Endothelial cell (in vitro differentiated cells): ENCODE measurements at regions not wholly inside any gene's neighbourhood (a gene's known extent, or its start where the extent isn't known, plus 50 kb on each side); places are given as distances from the start of the nearest gene placed in this dataset.
A peak's percentile ranks its signal among the peaks of the same experiment; 100 is the strongest.

Experiments
- DNase-seq: peaks from one replicate; pipeline ENCODE4 v3.0.0; 2021; ENCODE audit warnings: low spot score
- H3K27ac Mint-ChIP-seq: one replicate; pipeline ENCODE4 v1.8.0; 2021; ENCODE audit warnings: mixed read lengths, inconsistent platforms; ENCODE audit not compliant: unreplicated experiment
- H3K27me3 Mint-ChIP-seq: one replicate; pipeline ENCODE4 v1.8.0; 2021; ENCODE audit warnings: mild to moderate bottlenecking, moderate library complexity, mixed read lengths, inconsistent platforms; ENCODE audit not compliant: unreplicated experiment
- H3K36me3 Mint-ChIP-seq: one replicate; pipeline ENCODE4 v1.8.0; 2021; ENCODE audit warnings: mild to moderate bottlenecking, low read depth, mixed read lengths, inconsistent platforms; ENCODE audit not compliant: unreplicated experiment
- H3K4me1 Mint-ChIP-seq: one replicate; pipeline ENCODE4 v1.8.0; 2021; ENCODE audit warnings: mild to moderate bottlenecking, mixed read lengths, inconsistent platforms; ENCODE audit not compliant: unreplicated experiment
- H3K4me3 Mint-ChIP-seq: one replicate; pipeline ENCODE4 v1.8.0; 2021; ENCODE audit warnings: mild to moderate bottlenecking, mixed read lengths, inconsistent platforms; ENCODE audit not compliant: unreplicated experiment
- H3K9me3 Mint-ChIP-seq: one replicate; pipeline ENCODE4 v1.8.0; 2021; ENCODE audit warnings: mixed read lengths, inconsistent platforms; ENCODE audit not compliant: unreplicated experiment
- TF ChIP-seq, protein P1 (sequence below): fragments of 200-600 bp; sonication (generic); IDR thresholded peaks from one replicate; pipeline ENCODE4 v1.5.0; 2021; ENCODE audit warnings: antibody characterized with exemption; ENCODE audit not compliant: unreplicated experiment

DNA sequence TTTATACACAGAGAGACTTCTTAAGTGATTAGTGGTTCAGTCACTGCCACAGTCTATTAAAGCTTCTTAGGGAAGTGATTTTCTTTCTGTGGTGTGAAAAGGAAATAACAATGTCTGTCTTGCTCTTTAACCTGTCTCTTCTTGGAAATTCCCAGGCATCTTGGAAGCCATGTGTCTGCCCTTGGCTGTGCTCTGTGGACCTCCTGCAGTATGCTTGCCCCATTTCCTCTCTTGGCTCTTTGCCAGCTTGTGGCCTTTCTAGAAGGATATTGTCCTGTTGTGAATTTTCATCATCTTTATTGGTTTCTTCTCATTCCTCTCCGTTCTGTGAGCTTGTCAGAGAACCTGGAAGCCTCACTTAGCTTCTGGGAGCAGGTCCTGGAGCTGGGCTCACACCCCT, 338.4 kb upstream of the C2CD4B start:
- no peak overlapping the region for H3K27ac Mint-ChIP-seq
- DNase-seq: peak; percentile 13
- no peaks in the 10 kb centered on the region for H3K27me3 Mint-ChIP-seq
- no peak overlapping the region for H3K4me3 Mint-ChIP-seq
- TF ChIP-seq, protein P1, sequence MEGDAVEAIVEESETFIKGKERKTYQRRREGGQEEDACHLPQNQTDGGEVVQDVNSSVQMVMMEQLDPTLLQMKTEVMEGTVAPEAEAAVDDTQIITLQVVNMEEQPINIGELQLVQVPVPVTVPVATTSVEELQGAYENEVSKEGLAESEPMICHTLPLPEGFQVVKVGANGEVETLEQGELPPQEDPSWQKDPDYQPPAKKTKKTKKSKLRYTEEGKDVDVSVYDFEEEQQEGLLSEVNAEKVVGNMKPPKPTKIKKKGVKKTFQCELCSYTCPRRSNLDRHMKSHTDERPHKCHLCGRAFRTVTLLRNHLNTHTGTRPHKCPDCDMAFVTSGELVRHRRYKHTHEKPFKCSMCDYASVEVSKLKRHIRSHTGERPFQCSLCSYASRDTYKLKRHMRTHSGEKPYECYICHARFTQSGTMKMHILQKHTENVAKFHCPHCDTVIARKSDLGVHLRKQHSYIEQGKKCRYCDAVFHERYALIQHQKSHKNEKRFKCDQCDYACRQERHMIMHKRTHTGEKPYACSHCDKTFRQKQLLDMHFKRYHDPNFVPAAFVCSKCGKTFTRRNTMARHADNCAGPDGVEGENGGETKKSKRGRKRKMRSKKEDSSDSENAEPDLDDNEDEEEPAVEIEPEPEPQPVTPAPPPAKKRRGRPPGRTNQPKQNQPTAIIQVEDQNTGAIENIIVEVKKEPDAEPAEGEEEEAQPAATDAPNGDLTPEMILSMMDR: no peak
- peaks cover 32% of the 10 kb centered on the region for H3K4me1 Mint-ChIP-seq
- H3K9me3 Mint-ChIP-seq: no peaks in the 10 kb centered on the region
- no peaks in the 10 kb centered on the region for H3K36me3 Mint-ChIP-seq

DNA sequence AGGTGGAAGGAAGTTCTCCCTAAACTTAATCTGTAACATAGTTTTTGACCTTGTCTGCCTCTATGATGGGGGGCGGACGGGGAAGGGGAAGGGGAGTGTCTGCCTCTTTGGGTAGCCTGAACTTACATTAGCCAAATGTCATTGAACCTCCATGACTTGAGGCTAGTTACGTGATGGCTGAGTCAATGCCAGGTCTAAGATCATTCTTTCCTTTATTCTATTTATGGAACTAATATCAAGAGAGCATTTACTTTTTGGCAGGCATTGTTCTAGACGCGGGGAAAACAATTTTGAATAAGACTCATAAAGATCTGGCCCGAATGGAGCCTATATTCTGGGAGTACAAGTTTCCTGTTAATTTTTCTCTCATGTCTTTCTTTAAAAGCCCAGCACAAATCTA, 340.7 kb upstream of the C2CD4B start:
- Mint-ChIP-seq H3K4me1 (peaks cover 32% of the 10 kb centered on the region), H3K27me3 (no peaks in the 10 kb centered on the region), H3K9me3 (no peaks in the 10 kb centered on the region), H3K36me3 (no peaks in the 10 kb centered on the region), H3K4me3 (no peak overlapping the region), H3K27ac (no peak overlapping the region)
- DNase-seq: no peak
- TF ChIP-seq, protein P1: no peak

DNA sequence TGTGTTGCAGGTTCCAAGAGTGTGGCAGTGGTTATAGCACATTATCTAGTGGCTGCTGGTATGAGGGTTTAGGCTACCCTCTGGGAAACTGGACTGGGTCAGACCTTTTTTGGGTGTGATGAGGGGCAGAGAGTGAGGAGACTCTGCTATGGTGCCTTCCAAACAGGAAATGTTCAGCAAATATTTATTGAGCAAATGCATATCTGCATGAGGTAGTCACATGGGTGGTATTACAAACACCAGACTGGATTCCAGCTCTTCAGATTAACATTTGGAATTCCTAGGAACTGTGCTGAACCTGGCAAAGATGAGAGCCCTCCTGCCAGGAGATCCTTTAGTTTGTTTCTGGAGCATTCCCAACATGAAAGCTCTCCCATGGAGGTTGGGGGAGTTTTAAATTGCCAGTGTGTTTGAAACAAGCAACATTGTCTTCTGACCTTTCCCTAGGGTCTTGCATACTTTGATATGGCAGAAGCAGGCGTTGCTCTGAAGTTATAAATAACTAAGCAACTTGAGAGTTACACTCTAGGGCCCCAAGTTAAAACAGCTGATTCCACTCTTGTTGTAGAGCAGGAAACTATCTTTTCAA, 341.2 kb upstream of the C2CD4B start:
- no peaks in the 10 kb centered on the region for H3K36me3 Mint-ChIP-seq
- H3K4me1 Mint-ChIP-seq: peaks cover 32% of the 10 kb centered on the region
- H3K9me3 Mint-ChIP-seq: no peaks in the 10 kb centered on the region
- no peak overlapping the region for H3K27ac Mint-ChIP-seq
- TF ChIP-seq, protein P1: no peak
- no peak overlapping the region for H3K4me3 Mint-ChIP-seq
- no peak for DNase-seq
- H3K27me3 Mint-ChIP-seq: no peaks in the 10 kb centered on the region

DNA sequence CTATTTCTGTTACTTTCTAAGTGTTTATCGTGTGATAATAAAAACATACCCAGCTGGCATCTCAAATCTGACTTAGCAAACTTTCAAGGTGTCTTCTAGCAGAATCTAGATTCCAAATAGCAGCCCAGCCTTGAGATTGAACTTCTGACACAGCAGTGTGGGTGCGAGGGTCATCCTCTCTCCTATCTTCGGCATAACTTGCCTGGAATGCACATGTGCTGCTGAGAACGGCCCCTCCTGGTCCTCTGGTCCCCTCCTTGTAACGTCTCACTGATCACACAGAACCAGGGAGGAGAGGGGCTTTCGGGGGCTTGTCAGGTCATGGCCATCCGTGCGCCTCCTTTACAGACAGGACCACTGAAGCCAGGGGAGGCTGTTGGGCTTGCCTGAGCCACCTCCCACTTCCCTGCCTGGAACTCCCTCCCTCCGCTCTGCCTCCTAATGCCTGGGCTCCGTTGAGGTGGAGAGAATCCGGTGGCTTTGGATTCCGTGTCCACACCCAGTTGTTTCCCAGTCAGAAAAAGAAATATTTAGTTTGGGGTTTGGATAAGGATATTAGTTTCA, 344.4 kb upstream of the C2CD4B start:
- Mint-ChIP-seq H3K9me3 (no peaks in the 10 kb centered on the region), H3K4me1 (peaks cover 32% of the 10 kb centered on the region), H3K36me3 (no peaks in the 10 kb centered on the region), H3K27ac (no peak overlapping the region), H3K4me3 (no peak overlapping the region), H3K27me3 (no peaks in the 10 kb centered on the region)
- TF ChIP-seq, protein P1: no peak
- no peak for DNase-seq

DNA sequence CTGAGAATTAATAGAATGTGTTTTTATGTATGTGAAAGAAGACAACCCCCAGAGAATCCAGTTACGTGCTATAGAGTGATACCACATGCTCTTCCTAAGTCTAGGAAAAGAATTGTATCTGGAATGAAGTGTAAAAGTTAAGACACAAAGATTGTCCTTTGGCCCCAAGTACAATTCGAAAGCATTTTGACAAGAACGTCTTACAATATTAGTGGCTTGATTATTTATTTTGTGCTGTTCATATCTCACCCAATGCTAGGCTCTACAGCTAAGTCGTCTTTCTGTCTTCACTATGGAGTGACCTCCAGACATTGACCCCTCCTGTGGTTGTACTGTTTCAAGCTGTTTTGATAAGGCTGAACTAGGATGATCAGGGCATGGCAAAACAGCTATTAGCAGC, 345.7 kb upstream of the C2CD4B start:
- H3K36me3 Mint-ChIP-seq: no peaks in the 10 kb centered on the region
- no peaks in the 10 kb centered on the region for H3K9me3 Mint-ChIP-seq
- H3K27ac Mint-ChIP-seq: no peak overlapping the region
- TF ChIP-seq, protein P1: no peak
- H3K4me1 Mint-ChIP-seq: peaks cover 23% of the 10 kb centered on the region
- DNase-seq: no peak
- no peak overlapping the region for H3K4me3 Mint-ChIP-seq
- no peaks in the 10 kb centered on the region for H3K27me3 Mint-ChIP-seq
